DOHH2 (cell line): ENCODE measurements at regions not wholly inside any gene's neighbourhood (a gene's known extent, or its start where the extent isn't known, plus 50 kb on each side); places are given as distances from the start of the nearest gene placed in this dataset.

ENCODE experiments used
- H3F3A ChIP-seq: fragments of 200-600 bp; sonication (generic), shearing (Covaris generic); 2 replicates; pipeline ENCODE4 v1.6.0; 2016; ENCODE audit warnings: antibody characterized with exemption, mild to moderate bottlenecking; ENCODE audit not compliant: control insufficient read depth, insufficient read depth
- H3K27ac ChIP-seq: fragments of 200-600 bp; sonication (generic); 2 replicates; pipeline ENCODE4 v1.5.1; 2014; ENCODE audit warnings: low read depth, mild to moderate bottlenecking, low read length, moderate library complexity
- H3K27me3 ChIP-seq: fragments of 200-600 bp; sonication (generic); 2 replicates; pipeline ENCODE4 v1.6.1; 2014; ENCODE audit warnings: mild to moderate bottlenecking, low read length, mixed read lengths; ENCODE audit not compliant: control insufficient read depth
- H3K36me3 ChIP-seq: fragments of 200-600 bp; sonication (generic); 2 replicates; pipeline ENCODE4 v1.6.1; 2014; ENCODE audit warnings: mild to moderate bottlenecking, low read length, moderate library complexity, mixed read lengths; ENCODE audit not compliant: control insufficient read depth
- H3K4me1 ChIP-seq: fragments of 200-600 bp; sonication (generic); 2 replicates; pipeline ENCODE4 v1.6.1; 2014; ENCODE audit warnings: mild to moderate bottlenecking, low read length, mixed read lengths; ENCODE audit not compliant: control insufficient read depth
- H3K4me2 ChIP-seq: fragments of 200-600 bp; sonication (generic); 2 replicates; pipeline ENCODE4 v1.6.0; 2014; ENCODE audit warnings: mild to moderate bottlenecking, low read length, moderate library complexity
- H3K4me3 ChIP-seq: fragments of 200-600 bp; sonication (generic); 2 replicates; pipeline ENCODE4 v1.5.1; 2014; ENCODE audit warnings: mild to moderate bottlenecking, low read length, mixed read lengths
- H3K79me2 ChIP-seq: fragments of 200-600 bp; sonication (generic); 2 replicates; pipeline ENCODE4 v1.6.1; 2014; ENCODE audit warnings: mild to moderate bottlenecking, low read length, mixed read lengths; ENCODE audit not compliant: control insufficient read depth
- H3K9me2 ChIP-seq: fragments of 200-600 bp; sonication (generic); replicated peaks from 2 replicates; pipeline ENCODE4 v1.6.1; 2014; ENCODE audit warnings: mild to moderate bottlenecking, low read length, mixed read lengths; ENCODE audit not compliant: control insufficient read depth
- H3K9me3 ChIP-seq: fragments of 200-600 bp; sonication (generic); 2 replicates; pipeline ENCODE4 v1.6.1; 2014; ENCODE audit warnings: antibody characterized with exemption, low read length, mixed read lengths; ENCODE audit not compliant: control insufficient read depth, insufficient read depth
- H4K20me1 ChIP-seq: fragments of 200-600 bp; sonication (generic); 2 replicates; pipeline ENCODE4 v1.6.0; 2014; ENCODE audit warnings: low read depth, mild to moderate bottlenecking, antibody characterized with exemption, low read length, moderate library complexity; ENCODE audit not compliant: control insufficient read depth, insufficient read depth
- CTCF ChIP-seq: fragments of 200-600 bp; sonication (generic); IDR thresholded peaks from one replicate; pipeline ENCODE4 v1.5.1; 2014; ENCODE audit warnings: antibody characterized with exemption, mild to moderate bottlenecking, low read depth, low read length; ENCODE audit not compliant: poor library complexity, severe bottlenecking
- EZH2phosphoT487 ChIP-seq: fragments of 200-600 bp; sonication (generic); IDR thresholded peaks from 2 replicates; pipeline ENCODE4 v1.6.1; 2017; ENCODE audit warnings: borderline replicate concordance, mild to moderate bottlenecking, antibody characterized with exemption, low read length, moderate library complexity, mixed read lengths

- TF ChIP-seq EZH2phosphoT487 (no peak), CTCF (no peak)
- no peak overlapping the region for H3K27ac ChIP-seq
- H3K9me3 ChIP-seq = no peaks in the 10 kb centered on the region
- H3K4me2 ChIP-seq = no peak overlapping the region
- no peaks in the 10 kb centered on the region for H3K9me2 ChIP-seq
- no peaks in the 10 kb centered on the region for H4K20me1 ChIP-seq
- H3K4me3 ChIP-seq = no peak overlapping the region
- H3K36me3 ChIP-seq = no peaks in the 10 kb centered on the region
- no peaks in the 10 kb centered on the region for H3K27me3 ChIP-seq
- H3F3A ChIP-seq = no peaks in the 10 kb centered on the region
- no peaks in the 10 kb centered on the region for H3K79me2 ChIP-seq
- no peaks in the 10 kb centered on the region for H3K4me1 ChIP-seq
Measured at GRCh38 chr5:114702731-114703130, 340.9 kb downstream of the KCNN2 start.

- Histone ChIP-seq H3K4me1 (no peaks in the 10 kb centered on the region), H3K4me2 (no peak overlapping the region), H3K9me3 (no peaks in the 10 kb centered on the region), H4K20me1 (no peaks in the 10 kb centered on the region), H3K4me3 (no peak overlapping the region), H3K9me2 (no peaks in the 10 kb centered on the region), H3K36me3 (no peaks in the 10 kb centered on the region), H3K27me3 (no peaks in the 10 kb centered on the region), H3K27ac (no peak overlapping the region), H3F3A (no peaks in the 10 kb centered on the region), H3K79me2 (no peaks in the 10 kb centered on the region)
- TF ChIP-seq EZH2phosphoT487 (no peak), CTCF (no peak)
Measured at GRCh38 chr5:114702136-114702535, 340.3 kb downstream of the KCNN2 start.

GRCh38 chr5:114700823-114701222, 339.0 kb downstream of the KCNN2 start:
- H3K4me2 ChIP-seq = no peak overlapping the region
- H3K27ac ChIP-seq = no peak overlapping the region
- no peaks in the 10 kb centered on the region for H3K9me2 ChIP-seq
- no peaks in the 10 kb centered on the region for H3K9me3 ChIP-seq
- no peaks in the 10 kb centered on the region for H3K27me3 ChIP-seq
- no peak overlapping the region for H3K4me3 ChIP-seq
- no peaks in the 10 kb centered on the region for H3F3A ChIP-seq
- H3K79me2 ChIP-seq = no peaks in the 10 kb centered on the region
- H3K4me1 ChIP-seq = no peaks in the 10 kb centered on the region
- no peaks in the 10 kb centered on the region for H4K20me1 ChIP-seq
- H3K36me3 ChIP-seq = no peaks in the 10 kb centered on the region
- TF ChIP-seq CTCF (no peak), EZH2phosphoT487 (no peak)

- no peaks in the 10 kb centered on the region for H3K9me2 ChIP-seq
Measured at GRCh38 chr5:114695292-114695904, 333.5 kb downstream of the KCNN2 start.

More at GRCh38 chr5:114695292-114695904, 333.5 kb downstream of the KCNN2 start:
- Histone ChIP-seq H3K27me3 (no peaks in the 10 kb centered on the region), H3K4me2 (no peak overlapping the region), H3K9me3 (no peaks in the 10 kb centered on the region), H4K20me1 (no peaks in the 10 kb centered on the region), H3K27ac (no peak overlapping the region), H3K4me1 (no peaks in the 10 kb centered on the region), H3K4me3 (no peak overlapping the region), H3K36me3 (no peaks in the 10 kb centered on the region), H3K79me2 (no peaks in the 10 kb centered on the region), H3F3A (no peaks in the 10 kb centered on the region)
- TF ChIP-seq CTCF (no peak), EZH2phosphoT487 (no peak)
